ENCODE measurements at regions not wholly inside any gene's neighbourhood (a gene's known extent, or its start where the extent isn't known, plus 50 kb on each side); places are given as distances from the start of the nearest gene placed in this dataset.

DNA sequence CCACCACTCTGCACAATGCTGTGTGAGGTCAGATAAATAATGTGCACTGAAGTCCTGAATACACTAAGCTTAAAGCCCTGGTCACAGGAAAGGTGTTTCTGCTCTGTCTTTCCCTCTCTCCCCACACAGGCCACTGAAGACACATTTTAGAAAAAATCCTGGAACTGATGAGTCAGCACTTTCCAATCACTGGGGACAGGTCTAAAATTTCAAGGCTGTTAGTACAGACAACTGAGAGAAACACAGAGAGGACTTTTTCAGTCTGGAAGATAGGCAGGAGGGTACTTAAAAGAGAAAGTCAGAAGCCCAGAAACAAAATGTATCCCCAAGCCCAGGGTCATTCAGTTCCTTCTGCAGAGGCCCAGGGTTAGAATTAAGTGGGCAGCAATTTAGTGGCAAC lies 333.9 kb upstream of the CCDC196 start:
- TF ChIP-seq EZH2 (IDR thresholded peaks at IDR 0.05; ENCODE audit: borderline replicate concordance): no peak
- TF ChIP-seq, protein P1, sequence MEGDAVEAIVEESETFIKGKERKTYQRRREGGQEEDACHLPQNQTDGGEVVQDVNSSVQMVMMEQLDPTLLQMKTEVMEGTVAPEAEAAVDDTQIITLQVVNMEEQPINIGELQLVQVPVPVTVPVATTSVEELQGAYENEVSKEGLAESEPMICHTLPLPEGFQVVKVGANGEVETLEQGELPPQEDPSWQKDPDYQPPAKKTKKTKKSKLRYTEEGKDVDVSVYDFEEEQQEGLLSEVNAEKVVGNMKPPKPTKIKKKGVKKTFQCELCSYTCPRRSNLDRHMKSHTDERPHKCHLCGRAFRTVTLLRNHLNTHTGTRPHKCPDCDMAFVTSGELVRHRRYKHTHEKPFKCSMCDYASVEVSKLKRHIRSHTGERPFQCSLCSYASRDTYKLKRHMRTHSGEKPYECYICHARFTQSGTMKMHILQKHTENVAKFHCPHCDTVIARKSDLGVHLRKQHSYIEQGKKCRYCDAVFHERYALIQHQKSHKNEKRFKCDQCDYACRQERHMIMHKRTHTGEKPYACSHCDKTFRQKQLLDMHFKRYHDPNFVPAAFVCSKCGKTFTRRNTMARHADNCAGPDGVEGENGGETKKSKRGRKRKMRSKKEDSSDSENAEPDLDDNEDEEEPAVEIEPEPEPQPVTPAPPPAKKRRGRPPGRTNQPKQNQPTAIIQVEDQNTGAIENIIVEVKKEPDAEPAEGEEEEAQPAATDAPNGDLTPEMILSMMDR (IDR thresholded peaks at IDR 0.05; ENCODE audit: poor library complexity): no peak

Measured in hepatocyte (in vitro differentiated cells).